Brain microvascular endothelial cell (primary cell): ENCODE measurements at regions not wholly inside any gene's neighbourhood (a gene's known extent, or its start where the extent isn't known, plus 50 kb on each side); places are given as distances from the start of the nearest gene placed in this dataset.
A peak's percentile ranks its signal among the peaks of the same experiment; 100 is the strongest.

Source experiments
- DNase-seq: peaks from one replicate; pipeline ENCODE4 v3.0.0-alpha.2; 2020
- H3K27ac ChIP-seq: fragments of 250-450 bp; sonication (Bioruptor Pico); 2 replicates; pipeline ENCODE4 v1.5.1; 2020; ENCODE audit warnings: mild to moderate bottlenecking, moderate library complexity
- H3K27me3 ChIP-seq: fragments of 250-450 bp; sonication (Bioruptor Pico); replicated peaks from 2 replicates; pipeline ENCODE4 v1.5.1; 2020; ENCODE audit warnings: mild to moderate bottlenecking
- H3K36me3 ChIP-seq: fragments of 250-450 bp; sonication (Bioruptor Pico); replicated peaks from 2 replicates; pipeline ENCODE4 v1.5.1; 2020; ENCODE audit warnings: mild to moderate bottlenecking
- H3K4me3 ChIP-seq: 2 replicates; pipeline ENCODE4 v1.5.1; 2011; ENCODE audit warnings: low read depth, mild to moderate bottlenecking, control low read depth, low read length, moderate library complexity
- CTCF ChIP-seq: IDR thresholded peaks from 2 replicates; pipeline ENCODE4 v1.5.1; 2011; ENCODE audit warnings: low read depth, mild to moderate bottlenecking, moderate library complexity, low read length, control low read depth, inconsistent platforms; ENCODE audit errors: missing control alignments
- in situ Hi-C: cut with HindIII; loops from 2 replicates; pipeline ENCODE4 v1.10.0; 2017; ENCODE audit warnings: low sequenced_read_pairs, low pct_ligation_motif_present

- no peak for DNase-seq
- TF ChIP-seq CTCF: no peak
These were observed 217.5 kb upstream of the ROPN1 start for GRCh38 chr3:124209426-124209825.

GRCh38 chr3:124210899-124211298, 219.0 kb upstream of the ROPN1 start:
- TF ChIP-seq CTCF: no peak
- no peaks in the 10 kb centered on the region for H3K27me3 ChIP-seq
- in situ Hi-C loops: no loop called here
- no peak for DNase-seq
- H3K4me3 ChIP-seq: no peak overlapping the region
- H3K36me3 ChIP-seq: no peaks in the 10 kb centered on the region
- no peak overlapping the region for H3K27ac ChIP-seq

More at GRCh38 chr3:124209426-124209825, 217.5 kb upstream of the ROPN1 start:
- Histone ChIP-seq H3K4me3 (no peak overlapping the region), H3K27ac (no peak overlapping the region), H3K36me3 (no peaks in the 10 kb centered on the region), H3K27me3 (peaks cover 2% of the 10 kb centered on the region)
- in situ Hi-C loops: no loop called here

GRCh38 chr3:124213641-124214040, 221.7 kb upstream of the ROPN1 start:
- no peak overlapping the region for H3K27ac ChIP-seq
- no peak for DNase-seq
- H3K36me3 ChIP-seq: no peaks in the 10 kb centered on the region
- in situ Hi-C loops: no loop called here
- no peak overlapping the region for H3K4me3 ChIP-seq
- TF ChIP-seq CTCF: no peak
- H3K27me3 ChIP-seq: no peaks in the 10 kb centered on the region

- no peaks in the 10 kb centered on the region for H3K36me3 ChIP-seq
- no peak overlapping the region for H3K27ac ChIP-seq
- in situ Hi-C loops: no loop called here
- peak; percentile 71 for DNase-seq
- TF ChIP-seq CTCF: no peak
- no peak overlapping the region for H3K4me3 ChIP-seq
- no peaks in the 10 kb centered on the region for H3K27me3 ChIP-seq
These were observed 225.6 kb upstream of the ROPN1 start for GRCh38 chr3:124217542-124217941.

- in situ Hi-C loops: no loop called here
- no peaks in the 10 kb centered on the region for H3K27me3 ChIP-seq
- DNase-seq: peak; percentile 4
- TF ChIP-seq CTCF: no peak
- no peak overlapping the region for H3K27ac ChIP-seq
- no peaks in the 10 kb centered on the region for H3K36me3 ChIP-seq
- H3K4me3 ChIP-seq: no peak overlapping the region
These were observed 229.5 kb upstream of the ROPN1 start for GRCh38 chr3:124221422-124221821.

GRCh38 chr3:124223853-124224252, 231.9 kb upstream of the ROPN1 start:
- Histone ChIP-seq H3K27ac (no peak overlapping the region), H3K4me3 (no peak overlapping the region), H3K36me3 (no peaks in the 10 kb centered on the region), H3K27me3 (no peaks in the 10 kb centered on the region)
- in situ Hi-C loops: no loop called here
- no peak for TF ChIP-seq CTCF
- DNase-seq: no peak
